C1 segment of cervical spinal cord (tissue), 14 donors: ENCODE measurements at regions not wholly inside any gene's neighbourhood (a gene's known extent, or its start where the extent isn't known, plus 50 kb on each side); places are given as distances from the start of the nearest gene placed in this dataset.

ENCODE experiments used
- DNase-seq, 14 donors: peaks; one replicate each; lab custom pipeline; 2025; lab: John Stamatoyannopoulos, UW

DNA sequence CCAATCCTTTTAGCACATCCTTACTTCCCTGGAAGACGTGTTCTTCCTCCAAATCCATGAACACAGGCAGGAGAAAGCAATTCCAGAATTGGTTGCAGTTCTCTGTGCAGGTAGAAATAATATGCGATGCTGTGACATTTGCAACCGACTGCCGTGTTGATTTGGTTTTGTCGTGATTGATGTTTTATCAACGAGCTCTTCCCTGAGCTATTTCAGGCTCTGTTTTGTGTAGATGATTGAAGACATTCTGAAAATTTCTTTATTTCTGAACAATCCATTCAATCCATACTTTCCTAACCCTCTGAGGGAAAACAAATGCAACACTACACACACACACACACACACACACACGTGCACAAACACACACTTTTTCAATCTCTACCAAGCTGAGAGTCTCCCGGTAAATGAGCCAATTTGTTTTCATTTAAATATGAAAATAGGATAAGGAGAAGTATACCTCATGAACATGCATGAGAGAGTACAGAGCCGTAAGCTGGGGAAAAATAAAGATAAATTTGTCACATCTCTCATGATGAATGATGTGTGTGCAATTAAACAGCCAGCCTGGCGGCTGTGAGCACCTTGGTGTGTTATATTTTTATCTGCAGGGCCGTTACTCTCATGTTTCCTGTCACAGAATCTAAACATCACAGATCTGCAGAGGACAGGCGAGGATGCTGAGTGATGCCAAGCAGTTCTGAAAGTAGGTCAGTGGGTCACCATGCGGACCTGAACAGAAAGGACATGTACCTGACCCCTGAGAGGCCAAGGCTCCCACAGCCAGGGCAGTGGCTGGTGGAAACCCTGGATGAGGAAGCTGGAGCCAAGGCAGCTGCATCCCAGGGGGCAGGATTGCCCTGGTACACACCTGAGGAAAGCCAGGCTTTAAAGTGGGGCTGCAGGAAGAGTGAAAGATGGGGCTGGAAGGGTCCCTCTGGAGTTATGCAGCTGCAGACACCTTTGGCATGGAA lies 64.8 kb downstream of the PDCL3 start:
- no peak for DNase-seq

DNA sequence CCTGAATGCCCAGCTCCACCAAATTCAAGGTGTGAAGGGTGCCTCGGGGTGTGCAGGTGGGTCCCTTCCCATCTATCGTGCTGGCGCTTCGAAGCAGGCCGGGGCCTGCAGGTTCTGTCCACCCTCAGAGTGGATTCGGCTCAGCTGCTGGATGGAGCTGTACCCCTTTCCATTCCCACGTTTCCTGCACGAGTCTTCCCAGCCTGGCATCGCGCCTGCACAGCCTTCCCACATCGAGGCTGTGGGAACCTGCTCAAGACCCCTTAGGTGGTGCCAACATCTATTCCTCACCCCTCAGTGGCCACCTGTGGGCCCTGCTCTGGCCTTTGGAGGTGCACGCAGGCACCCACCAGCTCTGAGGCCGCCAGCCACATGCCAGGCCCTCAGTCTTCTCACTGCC lies 65.7 kb downstream of the PDCL3 start:
- no peak for DNase-seq

DNA sequence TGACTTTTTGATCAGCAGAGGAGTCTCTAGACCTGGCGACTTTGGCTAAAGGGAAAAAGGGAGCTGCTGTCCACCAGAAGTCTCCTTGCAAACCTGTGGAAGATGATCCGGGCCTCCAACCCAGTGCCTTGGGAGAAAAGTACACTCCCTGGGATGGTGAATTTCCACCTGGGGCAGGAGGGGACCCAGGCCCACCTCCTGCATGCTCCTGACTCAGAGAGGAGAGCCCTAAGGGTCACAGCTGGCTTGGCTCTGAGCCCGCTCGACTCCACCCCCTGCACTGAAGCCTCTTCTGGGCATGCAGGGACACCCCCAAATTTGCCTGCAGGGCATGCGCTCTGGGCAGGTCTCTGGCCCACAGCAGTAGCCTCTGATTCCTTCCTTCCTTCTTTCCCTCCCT lies 66.5 kb downstream of the PDCL3 start:
- no peak for DNase-seq

DNA sequence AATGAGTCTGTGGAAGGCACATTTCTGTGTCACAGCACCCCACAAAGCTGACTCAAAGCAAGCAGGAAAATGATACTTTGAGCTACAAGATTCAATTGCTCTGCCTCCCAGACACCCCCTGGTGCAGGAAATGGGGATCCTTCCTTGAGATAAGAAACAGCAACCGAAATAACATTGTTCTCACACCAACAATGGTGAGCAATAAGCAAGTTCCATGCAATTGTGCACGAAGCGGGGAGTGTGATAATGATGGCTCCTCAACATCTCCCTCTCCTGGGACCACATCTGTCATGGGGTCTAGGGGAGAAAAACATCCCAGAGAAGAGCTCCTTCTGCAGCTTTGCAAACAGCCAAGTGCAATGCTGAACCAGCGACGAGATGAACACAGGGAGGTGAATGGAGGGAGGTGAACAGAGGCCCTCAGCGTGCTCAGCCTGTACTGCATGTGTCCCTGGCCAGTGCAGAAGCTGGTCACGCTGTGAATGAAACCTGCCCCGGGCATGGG lies 67.7 kb downstream of the PDCL3 start:
- no peak for DNase-seq

DNA sequence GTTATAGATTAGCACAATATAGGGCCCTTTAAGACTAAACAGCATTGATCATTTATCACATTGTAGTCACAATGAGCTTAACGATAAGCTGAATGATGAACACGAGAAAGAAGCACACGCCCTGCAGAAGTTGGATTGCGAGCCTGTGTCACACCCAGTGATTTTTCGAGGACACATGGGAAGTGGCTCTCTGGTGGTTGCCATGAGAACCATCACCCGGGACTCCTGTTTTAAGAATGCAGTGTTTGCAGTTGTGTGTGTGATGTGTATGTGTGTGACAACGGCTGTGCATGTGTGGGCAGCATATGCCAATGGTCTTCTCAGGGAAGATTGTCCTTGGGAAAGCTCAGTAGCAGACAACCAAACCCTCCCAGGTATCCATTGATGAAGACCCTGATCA lies 69.2 kb downstream of the PDCL3 start:
- no peak for DNase-seq

DNA sequence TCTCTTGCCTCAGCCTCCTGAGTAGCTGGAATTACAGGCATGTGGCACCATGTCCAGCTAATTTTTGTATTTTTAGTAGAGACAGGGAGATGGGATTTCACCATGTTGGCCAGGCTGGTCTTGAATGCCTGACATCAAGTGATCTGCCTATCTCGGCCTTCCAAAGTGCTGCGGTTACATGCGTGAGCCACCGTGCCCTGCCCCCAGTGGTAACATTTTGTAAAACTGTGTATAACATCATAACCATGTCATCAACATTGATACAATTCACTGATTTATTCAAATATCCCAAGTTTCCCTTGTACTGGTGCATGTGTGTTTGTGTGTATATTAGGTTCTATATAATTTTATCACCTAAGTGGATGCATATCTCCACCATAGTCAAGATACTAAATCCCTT lies 70.0 kb downstream of the PDCL3 start:
- no peak for DNase-seq

DNA sequence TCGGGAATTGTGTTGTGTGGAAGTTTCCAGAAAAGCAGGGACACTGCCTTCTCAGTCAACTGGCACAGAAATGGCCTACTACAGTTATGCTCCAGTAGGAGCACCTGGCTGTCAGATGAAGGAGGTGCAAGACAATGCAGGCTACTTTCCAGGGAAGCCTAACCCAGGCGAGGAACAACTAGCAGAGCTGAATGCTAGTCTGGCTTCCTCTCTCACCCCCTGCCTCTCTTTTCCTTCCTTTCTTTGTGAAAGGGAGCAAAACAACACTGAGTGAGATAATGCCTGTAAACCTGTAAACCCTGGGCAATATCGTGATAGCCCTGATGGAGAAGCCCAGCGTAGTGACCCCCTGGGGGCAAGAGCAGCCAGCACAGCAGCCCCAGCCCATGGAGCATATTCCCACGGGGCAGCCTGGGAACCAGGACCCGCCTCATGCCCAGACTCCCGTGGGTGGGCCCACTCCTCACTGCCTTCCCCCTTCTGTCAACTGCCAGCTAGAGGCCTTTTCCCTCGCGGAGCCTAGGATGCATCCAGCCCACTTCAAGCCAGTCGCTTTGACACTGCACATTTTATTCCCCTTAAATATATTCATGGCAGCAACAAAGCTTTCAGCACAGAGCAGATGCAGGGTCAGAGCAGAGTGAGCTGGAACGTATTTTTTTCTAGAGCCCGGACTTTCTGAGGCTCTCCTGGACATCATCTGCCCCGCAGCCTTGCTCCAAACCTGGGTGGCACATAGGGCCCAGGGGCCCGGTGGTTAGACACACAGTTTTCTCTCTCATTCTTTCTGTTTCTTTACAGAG lies 77.0 kb downstream of the PDCL3 start:
- DNase-seq = no peak

DNA sequence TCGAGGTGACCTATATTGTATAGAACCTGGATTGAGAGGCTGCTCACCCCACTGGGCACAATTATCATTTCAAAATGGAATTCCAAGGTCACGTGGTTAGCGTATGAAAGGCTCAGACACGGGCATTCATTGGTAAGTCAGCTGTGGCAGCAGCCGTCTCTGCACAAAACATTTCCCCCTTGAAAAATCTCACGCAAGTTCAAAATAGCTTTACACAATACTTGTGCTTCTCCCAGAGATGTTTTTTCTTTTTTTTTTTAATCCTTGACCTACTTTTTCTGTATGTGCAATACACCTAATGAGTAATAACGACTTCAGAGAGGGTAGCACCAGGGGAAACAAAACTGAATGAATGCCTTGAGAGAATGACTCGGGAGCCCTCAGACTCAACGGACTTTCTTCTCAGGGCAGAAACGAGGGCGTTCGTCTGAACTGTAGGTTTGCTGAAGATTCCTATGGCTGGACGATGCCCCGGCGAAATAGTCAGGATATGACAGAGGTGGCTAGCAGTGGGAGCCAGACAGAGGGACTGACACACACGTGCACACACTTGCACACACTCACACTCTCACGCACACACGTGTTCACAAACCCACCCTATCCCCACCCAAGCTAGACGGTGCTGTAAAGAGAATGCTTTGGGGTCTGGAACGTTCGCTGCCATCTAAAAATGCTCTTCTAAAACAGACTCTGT lies 77.8 kb downstream of the PDCL3 start:
- no peak for DNase-seq

DNA sequence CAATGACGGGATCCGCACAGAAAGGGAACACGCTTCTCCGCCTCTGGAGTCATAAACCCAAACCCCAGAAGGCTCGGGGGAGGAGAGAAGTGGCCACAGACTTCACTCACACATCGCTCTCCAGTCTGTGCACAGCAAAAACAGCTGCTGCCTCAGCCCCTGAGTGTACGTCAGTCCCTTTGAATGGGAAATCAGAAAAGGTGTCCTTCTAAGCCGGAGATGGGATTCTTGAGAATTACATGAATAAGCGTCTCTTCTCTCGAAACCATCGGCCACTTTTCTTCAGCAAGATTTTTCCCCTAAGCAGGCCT lies 78.3 kb downstream of the PDCL3 start:
- DNase-seq = no peak

DNA sequence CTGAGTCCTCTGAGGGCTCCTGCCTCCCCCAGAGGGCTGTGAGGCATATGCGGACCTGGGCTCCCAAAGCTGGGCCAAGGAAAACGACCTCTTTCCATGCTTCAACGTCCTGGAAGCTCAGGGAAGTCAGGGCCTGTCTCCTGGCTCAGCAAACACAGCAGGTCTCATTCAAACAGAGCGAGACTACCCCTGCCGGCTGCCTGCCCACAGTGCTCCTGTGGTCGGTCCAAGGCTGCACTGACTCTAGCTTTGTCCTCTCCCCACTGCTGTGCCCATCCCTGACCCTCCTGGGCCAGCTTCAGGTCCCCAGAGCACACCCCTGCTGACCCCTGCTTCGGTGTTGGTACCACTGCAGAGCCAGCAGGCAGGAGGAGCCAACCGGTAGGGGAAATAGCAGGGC lies 79.6 kb downstream of the PDCL3 start:
- DNase-seq = no peak

DNA sequence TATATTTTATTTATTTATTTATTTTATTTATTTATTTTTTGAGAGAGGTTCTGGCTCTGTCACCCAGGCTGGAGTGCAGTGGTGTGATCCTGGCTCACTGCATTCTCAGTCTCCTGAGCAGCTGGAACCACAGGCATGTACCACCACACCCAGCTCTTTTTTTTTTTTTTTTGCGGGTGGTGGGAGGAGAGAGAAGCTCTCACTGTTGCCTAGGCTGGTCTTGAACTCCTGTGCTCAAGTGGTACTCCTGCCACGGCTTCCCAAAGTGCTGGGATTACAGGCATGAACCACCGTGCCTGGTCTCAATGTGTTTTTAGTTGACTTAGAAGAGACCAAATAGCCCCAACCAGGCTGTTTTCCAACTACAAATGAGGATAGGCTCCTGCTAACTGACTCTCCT lies 80.7 kb downstream of the PDCL3 start:
- no peak for DNase-seq

DNA sequence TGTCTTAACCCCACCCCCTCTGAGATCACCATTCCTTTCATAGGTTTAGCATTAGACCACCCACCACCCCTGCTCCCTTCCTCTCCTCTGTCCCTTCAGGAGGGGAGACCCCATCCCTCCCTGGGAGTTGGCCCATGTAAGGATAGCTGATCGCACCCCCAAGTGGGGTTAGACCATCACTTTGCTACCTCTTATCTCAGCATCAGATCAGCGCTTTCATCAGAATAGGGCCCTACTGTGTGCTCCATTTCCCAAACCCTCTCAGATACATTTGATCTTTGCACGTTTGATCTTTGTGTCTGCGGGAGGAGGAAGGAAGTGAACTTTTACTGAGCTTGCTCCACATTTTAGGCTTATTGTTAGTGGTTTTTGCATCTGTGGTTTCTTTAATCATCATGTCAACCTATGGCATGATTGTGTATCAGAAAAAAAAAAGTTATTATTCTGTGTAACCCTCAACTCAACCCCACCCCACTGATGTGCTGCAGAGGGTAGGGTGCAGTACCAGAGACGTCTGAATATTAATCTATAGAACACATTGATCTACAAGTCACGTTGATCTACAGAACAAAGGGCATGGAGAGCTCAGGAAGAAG lies 81.2 kb downstream of the PDCL3 start:
- no peak for DNase-seq

DNA sequence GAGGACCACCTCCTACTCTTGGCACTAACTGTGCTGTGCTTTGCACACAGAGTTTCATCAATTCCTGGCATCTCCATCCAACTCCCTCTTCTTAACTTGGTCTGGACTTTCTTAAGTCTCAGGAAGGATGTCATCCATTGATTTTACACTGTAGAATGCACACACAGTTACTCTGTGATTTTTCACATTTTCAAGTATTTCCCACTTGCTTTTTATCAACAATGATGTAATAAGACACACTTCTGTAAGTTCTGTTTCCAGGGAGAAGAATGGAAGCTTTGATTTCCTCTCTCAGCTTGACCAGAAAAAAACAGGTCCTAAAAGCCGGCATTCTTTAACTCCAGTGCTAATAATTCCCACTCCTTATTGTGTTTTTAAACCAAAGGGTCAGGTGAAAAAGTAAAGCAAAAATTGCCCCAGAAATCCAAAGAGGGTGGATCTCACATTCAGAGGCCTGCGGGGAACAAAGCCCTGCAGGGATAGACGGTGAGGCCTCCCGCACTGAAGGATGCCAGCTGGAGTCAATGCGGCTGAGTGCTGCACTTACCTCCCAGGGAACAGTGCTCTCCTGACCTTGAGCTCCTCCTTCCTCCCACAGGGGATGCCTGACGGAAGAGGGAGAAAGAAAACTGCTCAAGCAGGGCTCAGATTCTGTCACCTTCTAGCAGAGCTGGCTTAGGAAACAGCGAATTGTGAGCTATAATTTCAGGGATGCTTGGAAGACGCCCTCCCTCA lies 83.1 kb downstream of the PDCL3 start:
- no peak for DNase-seq

DNA sequence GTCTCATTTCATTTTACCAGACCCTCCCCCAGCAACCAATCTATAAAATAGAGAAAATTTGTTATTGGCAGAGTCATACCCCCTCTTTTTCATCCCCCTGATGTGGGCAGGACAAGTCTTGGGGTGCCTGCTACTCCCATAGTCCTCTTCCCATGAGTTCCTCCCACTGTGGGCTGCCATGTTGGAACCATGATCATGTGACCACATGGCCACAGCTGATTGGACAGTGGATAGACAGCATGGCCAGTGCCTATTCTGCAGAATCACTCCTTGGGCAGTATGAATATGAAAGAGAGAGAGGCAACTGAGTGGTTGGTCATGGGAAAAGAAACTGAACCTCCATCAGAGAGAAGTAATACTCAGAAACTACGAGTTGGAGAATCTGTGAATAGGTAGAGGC lies 84.9 kb downstream of the PDCL3 start:
- no peak for DNase-seq

DNA sequence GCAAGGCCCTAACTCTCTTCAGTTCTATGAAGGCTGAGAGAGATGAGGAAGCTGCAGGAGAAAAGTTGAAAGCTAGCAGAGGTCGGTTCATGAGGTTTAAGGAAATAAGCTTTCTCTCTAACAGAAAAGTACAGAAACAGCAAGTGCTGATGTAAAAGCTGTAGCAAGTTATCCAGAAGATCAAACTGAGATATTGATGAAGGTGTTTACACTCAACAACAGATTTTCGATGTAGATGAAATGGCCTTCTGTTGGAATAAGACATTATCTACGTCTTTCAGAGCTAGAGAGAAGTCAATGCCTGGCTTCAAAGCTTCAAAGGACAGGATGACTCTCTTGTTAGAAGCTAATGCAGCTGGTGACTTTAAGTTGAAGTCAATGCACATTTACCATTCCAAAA lies 87.4 kb downstream of the PDCL3 start:
- no peak for DNase-seq

DNA sequence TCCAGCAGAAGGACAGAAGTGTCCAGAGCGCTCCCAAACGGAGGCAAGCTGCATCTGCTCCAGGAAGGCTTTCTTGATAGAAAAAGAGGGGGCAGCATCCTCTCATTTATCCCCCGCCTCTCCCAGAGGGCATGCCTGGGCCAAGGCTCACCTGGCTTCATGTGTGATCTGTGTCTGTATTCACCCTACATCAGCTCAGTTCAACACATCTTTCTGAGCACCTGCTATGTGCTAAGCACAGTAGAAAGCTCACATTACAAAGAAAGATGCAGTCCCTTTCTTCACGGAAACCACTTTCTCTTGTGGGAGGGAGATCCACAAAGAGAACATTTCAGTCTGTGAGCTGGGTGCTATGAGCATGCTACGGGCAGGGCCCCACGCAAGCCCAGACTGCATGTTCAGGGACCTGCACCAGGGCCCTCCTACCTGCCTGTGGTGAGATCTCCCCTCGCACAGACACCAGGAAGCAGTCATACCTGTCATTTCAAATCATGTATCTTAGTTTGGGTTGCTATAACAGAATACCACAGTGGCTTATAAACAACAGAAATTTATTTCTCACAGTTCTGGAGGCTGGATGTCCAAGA lies 90.7 kb downstream of the PDCL3 start:
- DNase-seq = no peak

DNA sequence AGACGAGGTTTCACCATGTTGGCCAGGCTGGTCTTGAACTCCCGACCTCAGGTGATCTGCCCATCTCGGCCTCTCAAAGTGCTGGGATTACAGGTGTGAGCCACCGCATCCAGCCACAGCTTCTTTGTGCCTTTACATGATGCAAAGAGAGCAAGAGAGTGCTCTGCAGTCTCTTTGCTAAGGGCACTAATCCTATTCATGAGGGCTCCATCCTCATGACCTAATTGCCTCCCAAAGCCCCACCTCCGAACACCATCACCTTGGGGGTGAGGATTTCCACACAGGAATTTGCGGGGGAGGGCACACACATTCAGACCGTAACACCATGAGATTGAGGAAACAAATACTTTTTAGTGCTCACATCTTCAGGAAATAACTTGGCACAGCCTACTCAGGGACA lies 91.8 kb downstream of the PDCL3 start:
- DNase-seq = no peak

DNA sequence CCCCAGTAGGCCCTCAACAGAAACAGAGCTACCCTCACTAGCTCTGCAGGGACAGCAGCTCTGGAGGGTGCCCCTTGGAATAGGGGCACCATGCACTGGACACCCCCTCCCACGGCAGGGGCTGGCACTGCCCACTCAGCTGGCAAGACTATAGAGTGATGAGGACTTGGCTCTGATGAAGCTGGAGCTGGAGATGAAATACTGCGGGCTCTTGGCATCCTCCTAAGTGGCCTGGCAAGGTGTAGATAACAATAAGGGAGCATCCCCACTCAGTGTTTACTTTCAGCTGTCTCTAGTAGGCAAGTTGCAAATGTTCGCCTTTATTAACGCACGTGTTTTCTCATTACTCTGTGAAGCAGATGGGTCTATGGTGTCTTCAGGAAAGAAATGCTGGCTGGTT lies 92.7 kb downstream of the PDCL3 start:
- no peak for DNase-seq

DNA sequence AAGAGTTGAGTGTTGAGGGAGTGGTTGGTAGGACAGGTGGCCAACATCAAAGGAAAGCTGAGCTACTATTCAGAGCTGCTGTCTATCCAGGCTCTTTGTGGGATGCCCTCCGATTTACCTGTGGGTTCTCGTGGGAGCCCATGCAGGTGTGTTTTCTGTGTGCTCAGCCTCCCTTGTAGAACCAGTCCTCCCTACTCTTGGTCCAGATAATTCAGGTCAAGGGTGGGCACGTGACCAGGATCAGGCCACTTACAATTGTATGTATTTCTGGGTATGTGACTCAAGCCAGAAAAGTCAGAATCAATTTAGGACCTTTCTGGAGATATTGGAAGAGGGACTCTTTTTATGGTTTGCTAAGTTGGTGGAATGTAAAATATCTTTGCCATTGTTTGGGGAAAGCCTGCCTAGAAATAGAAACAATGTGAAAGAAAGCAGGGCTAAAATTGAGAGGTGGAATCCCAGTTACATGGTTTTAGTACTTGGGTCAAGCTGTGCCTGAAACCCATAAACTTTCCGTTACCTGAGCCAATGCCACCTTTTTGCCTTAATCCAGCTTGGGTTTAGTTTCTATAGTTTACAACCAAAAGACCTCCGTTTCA lies 93.2 kb downstream of the PDCL3 start:
- DNase-seq = no peak

DNA sequence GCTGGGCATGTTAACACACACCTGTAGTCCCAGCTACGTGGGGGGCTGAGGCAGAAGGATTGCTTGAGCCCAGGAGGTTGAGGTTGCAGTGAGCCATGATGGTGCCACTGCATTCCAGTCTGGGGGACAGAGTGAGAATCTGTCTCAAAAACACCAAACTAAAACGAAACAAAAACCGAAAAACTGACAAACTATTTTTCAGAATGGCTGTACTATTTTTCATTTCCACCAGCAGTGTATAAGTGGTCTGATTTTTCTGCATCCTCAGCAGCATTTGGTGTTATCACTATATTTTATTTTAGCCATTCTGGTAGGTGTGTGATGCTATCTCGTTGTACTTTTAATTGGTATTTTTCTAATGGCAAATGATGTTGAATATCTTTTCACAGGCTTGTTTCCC lies 95.2 kb downstream of the PDCL3 start:
- DNase-seq = no peak
